ENCODE measurements at regions not wholly inside any gene's neighbourhood (a gene's known extent, or its start where the extent isn't known, plus 50 kb on each side); places are given as distances from the start of the nearest gene placed in this dataset.

GRCh38 chr7:24356718-24357386 lies 72.9 kb downstream of the NPY start:
- no peak for TF ChIP-seq CTCF (conservative IDR thresholded peaks at IDR 0.05; ENCODE audit: low read depth, low read length)
- DNase-seq (ENCODE audit: low read depth), result no peak
- no peak overlapping the region for H3K4me3 ChIP-seq (ENCODE audit: low read depth, low read length)

DNA sequence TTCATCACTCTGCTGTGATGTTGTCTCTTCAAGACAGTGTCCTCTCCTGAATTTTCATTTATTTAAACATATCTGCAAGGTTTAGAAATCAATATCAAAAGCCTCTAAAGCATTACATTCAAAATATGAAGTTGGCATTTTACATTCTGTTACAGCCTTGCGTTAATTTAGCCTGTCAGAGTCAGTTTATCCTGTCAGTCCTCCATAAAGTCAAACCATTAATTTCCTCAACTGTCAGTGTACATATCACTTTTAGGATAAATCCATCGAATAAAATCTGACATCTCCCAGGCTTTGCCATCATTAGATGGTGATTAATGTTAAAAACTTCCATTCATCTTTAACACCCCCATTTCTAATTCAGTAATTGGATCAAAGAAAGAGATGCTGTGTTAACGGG lies 77.0 kb downstream of the NPY start:
- DNase-seq (ENCODE audit: low read depth), result no peak
- no peak for TF ChIP-seq CTCF (conservative IDR thresholded peaks at IDR 0.05; ENCODE audit: low read depth, low read length)
- no peak overlapping the region for H3K4me3 ChIP-seq (ENCODE audit: low read depth, low read length)

DNA sequence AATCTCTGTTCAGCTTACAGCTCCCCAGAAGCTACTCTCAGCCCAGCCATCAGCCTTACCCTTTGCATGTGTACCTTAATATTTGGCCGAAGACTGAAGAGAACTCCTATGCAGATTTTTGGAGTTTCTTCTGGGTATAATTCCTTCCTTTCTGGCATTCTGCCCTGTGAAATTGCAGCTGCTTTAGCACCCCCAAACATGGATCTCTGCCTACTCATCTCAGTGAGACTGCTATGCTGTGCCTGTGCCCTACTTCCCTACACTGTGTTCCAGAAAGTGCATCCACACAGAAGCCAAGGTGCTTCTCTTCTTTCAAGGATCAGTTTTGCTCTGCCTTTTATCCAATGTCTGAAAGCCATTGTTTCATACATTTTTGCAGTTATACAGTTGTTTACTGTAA lies 81.6 kb downstream of the NPY start:
- no peak for TF ChIP-seq CTCF (conservative IDR thresholded peaks at IDR 0.05; ENCODE audit: low read depth, low read length)
- no peak for DNase-seq (ENCODE audit: low read depth)
- H3K4me3 ChIP-seq (ENCODE audit: low read depth, low read length), result no peak overlapping the region

GRCh38 chr7:24366876-24367275 lies 82.9 kb downstream of the NPY start:
- no peak for DNase-seq (ENCODE audit: low read depth)
- no peak overlapping the region for H3K4me3 ChIP-seq (ENCODE audit: low read depth, low read length)
- no peak for TF ChIP-seq CTCF (conservative IDR thresholded peaks at IDR 0.05; ENCODE audit: low read depth, low read length)

DNA sequence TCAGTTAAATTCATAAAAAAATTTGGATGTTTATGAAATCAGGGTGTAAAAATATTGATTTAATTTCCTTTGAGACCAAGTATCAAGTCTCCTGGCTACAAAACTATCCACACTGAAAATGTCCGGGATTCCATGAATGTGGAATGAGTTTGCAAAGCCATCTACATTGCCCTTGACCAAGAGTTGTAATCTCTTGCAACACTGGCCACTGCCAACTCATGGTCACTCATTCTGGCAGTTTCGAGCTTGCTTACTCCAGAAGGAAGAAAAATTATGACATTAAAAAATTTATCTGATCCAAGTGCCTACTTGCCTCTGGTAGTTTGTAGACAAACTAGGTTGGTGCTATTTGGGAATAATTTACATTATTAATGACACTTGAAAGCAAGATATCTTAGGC lies 84.2 kb downstream of the NPY start:
- DNase-seq (ENCODE audit: low read depth), result no peak
- no peak overlapping the region for H3K4me3 ChIP-seq (ENCODE audit: low read depth, low read length)
- TF ChIP-seq CTCF (conservative IDR thresholded peaks at IDR 0.05; ENCODE audit: low read depth, low read length), result no peak

DNA sequence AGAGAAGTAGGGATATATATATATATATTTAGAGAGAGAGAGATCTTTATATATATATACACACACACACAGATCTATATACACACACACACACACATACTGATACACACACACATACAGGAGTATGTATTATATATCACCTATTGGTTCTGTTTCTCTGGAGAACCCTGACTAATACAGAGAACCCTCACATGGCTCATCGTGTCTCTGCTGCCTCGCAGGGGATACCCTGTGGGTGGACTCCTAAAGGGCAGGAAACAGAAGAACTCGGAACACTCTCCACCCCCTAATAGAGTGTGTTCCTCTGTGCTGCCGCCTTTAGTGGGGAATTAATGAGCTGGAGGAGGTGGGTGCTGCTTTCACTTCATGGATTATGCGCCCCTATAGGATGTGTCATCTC lies 86.6 kb downstream of the NPY start:
- TF ChIP-seq CTCF (conservative IDR thresholded peaks at IDR 0.05; ENCODE audit: low read depth, low read length), result no peak
- no peak for DNase-seq (ENCODE audit: low read depth)
- H3K4me3 ChIP-seq (ENCODE audit: low read depth, low read length), result no peak overlapping the region

All from choroid plexus epithelial cell (primary cell).